Right ventricle myocardium superior (tissue), 1 donor: ENCODE measurements at regions not wholly inside any gene's neighbourhood (a gene's known extent, or its start where the extent isn't known, plus 50 kb on each side); places are given as distances from the start of the nearest gene placed in this dataset.

ENCODE experiments used
- ATAC-seq: fragments of 200-7000 bp; cut with Tn5 transposase; one replicate; pipeline ENCODE4 v1.9.1; 2020; ENCODE audit warnings: mild to moderate bottlenecking; ENCODE audit not compliant: poor library complexity
- DNase-seq: peaks from one replicate; pipeline ENCODE4 v3.0.0-alpha.2; 2020
- intact Hi-C: fragments of 100-400 bp; cut with DNase I; formaldehyde crosslinking; loops from one replicate; pipeline ENCODE4 v1.11.2; 2022
- donor health status: DM: no; HTN: yes; CAD: no; lungs with severe emphysema.

- intact Hi-C loops: no loop called here
- DNase-seq (no peak), ATAC-seq (no peak)
Observed at GRCh38 chr3:107092121-107092520, 285.1 kb upstream of the CCDC54 start.

- intact Hi-C loops: no loop called here
- ATAC-seq (no peak), DNase-seq (no peak)
Observed at GRCh38 chr3:107098864-107099263, 278.4 kb upstream of the CCDC54 start.

GRCh38 chr3:107100137-107100536, 277.1 kb upstream of the CCDC54 start:
- intact Hi-C loops: no loop called here
- ATAC-seq: no peak
- DNase-seq: no peak

- ATAC-seq: no peak
- intact Hi-C loops: no loop called here
- no peak for DNase-seq
Observed at GRCh38 chr3:107100573-107100972, 276.7 kb upstream of the CCDC54 start.

- intact Hi-C loops: no loop called here
- no peak for ATAC-seq
- DNase-seq: no peak
Observed at GRCh38 chr3:107103786-107104185, 273.5 kb upstream of the CCDC54 start.

GRCh38 chr3:107106316-107106715, 270.9 kb upstream of the CCDC54 start:
- no peak for DNase-seq
- intact Hi-C loops: no loop called here
- no peak for ATAC-seq

- DNase-seq: no peak
Observed at GRCh38 chr3:107106907-107107306, 270.3 kb upstream of the CCDC54 start.

GRCh38 chr3:107110596-107111305, 266.5 kb upstream of the CCDC54 start:
- ATAC-seq: no peak
- intact Hi-C loops: no loop called here
- no peak for DNase-seq

More at GRCh38 chr3:107106907-107107306, 270.3 kb upstream of the CCDC54 start:
- intact Hi-C loops: no loop called here
- ATAC-seq: no peak

GRCh38 chr3:107111872-107112271, 265.4 kb upstream of the CCDC54 start:
- intact Hi-C loops: no loop called here
- ATAC-seq (no peak), DNase-seq (no peak)

- ATAC-seq (no peak), DNase-seq (no peak)
- intact Hi-C loops: no loop called here
Observed at GRCh38 chr3:107112356-107112755, 264.9 kb upstream of the CCDC54 start.

GRCh38 chr3:107116251-107116650, 261.0 kb upstream of the CCDC54 start:
- intact Hi-C loops: no loop called here
- DNase-seq: no peak
- ATAC-seq: no peak

GRCh38 chr3:107117156-107117555, 260.1 kb upstream of the CCDC54 start:
- intact Hi-C loops: no loop called here
- DNase-seq (no peak), ATAC-seq (no peak)

- ATAC-seq (peak; percentile 87), DNase-seq (peak; percentile 38)
- intact Hi-C loops: no loop called here
Observed at GRCh38 chr3:107117922-107118536, 259.2 kb upstream of the CCDC54 start.

GRCh38 chr3:107124885-107125284, 252.4 kb upstream of the CCDC54 start:
- DNase-seq: no peak
- intact Hi-C loops: no loop called here
- peak; percentile 81 for ATAC-seq

GRCh38 chr3:107128946-107129345, 248.3 kb upstream of the CCDC54 start:
- intact Hi-C loops: no loop called here
- no peak for DNase-seq
- ATAC-seq: no peak

- DNase-seq (no peak), ATAC-seq (peak; percentile 22)
- intact Hi-C loops: no loop called here
Observed at GRCh38 chr3:107130089-107130700, 247.0 kb upstream of the CCDC54 start.

GRCh38 chr3:107132674-107133073, 244.6 kb upstream of the CCDC54 start:
- intact Hi-C loops: no loop called here
- ATAC-seq (no peak), DNase-seq (no peak)

- no peak for DNase-seq
- no peak for ATAC-seq
- intact Hi-C loops: no loop called here
Observed at GRCh38 chr3:107133891-107134290, 243.3 kb upstream of the CCDC54 start.

- ATAC-seq: no peak
- intact Hi-C loops: no loop called here
- no peak for DNase-seq
Observed at GRCh38 chr3:107142171-107142570, 235.1 kb upstream of the CCDC54 start.
